Nephron (organoid): ENCODE measurements at regions not wholly inside any gene's neighbourhood (a gene's known extent, or its start where the extent isn't known, plus 50 kb on each side); places are given as distances from the start of the nearest gene placed in this dataset.

ENCODE experiments used
- H3K27ac Mint-ChIP-seq, 3 experiments: 2 replicates each; pipeline ENCODE4 v1.8.0; 2020; ENCODE audit warnings: mixed read lengths in 3 of 3, mild to moderate bottlenecking in 2 of 3, moderate library complexity in 1 of 3
- H3K27me3 Mint-ChIP-seq: 2 replicates; pipeline ENCODE4 v1.8.0; 2021; ENCODE audit warnings: low read depth, mild to moderate bottlenecking, moderate library complexity, mixed read lengths
- H3K36me3 Mint-ChIP-seq: 2 replicates; pipeline ENCODE4 v1.8.0; 2020; ENCODE audit warnings: low read depth, mixed read lengths
- H3K4me1 Mint-ChIP-seq: 2 replicates; pipeline ENCODE4 v1.8.0; 2020; ENCODE audit warnings: mixed read lengths
- H3K4me3 Mint-ChIP-seq, 3 experiments: 2 replicates each; pipeline ENCODE4 v1.8.0; 2020; ENCODE audit warnings: mild to moderate bottlenecking in 3 of 3, mixed read lengths in 3 of 3, moderate library complexity in 2 of 3
- H3K9me3 Mint-ChIP-seq: 2 replicates; pipeline ENCODE4 v1.8.0; 2020; ENCODE audit warnings: mixed read lengths
- CTCF ChIP-seq, 3 experiments: fragments of 200-600 bp; sonication (generic); IDR thresholded peaks; one replicate each; pipeline ENCODE4 v1.5.0; 2021; ENCODE audit warnings: antibody characterized with exemption in 3 of 3; ENCODE audit not compliant: unreplicated experiment in 3 of 3

- Mint-ChIP-seq H3K4me1 (no peaks in the 10 kb centered on the region), H3K9me3 (peaks cover 2% of the 10 kb centered on the region), H3K36me3 (no peaks in the 10 kb centered on the region), H3K4me3 (no peak overlapping the region), H3K27me3 (no peaks in the 10 kb centered on the region), H3K27ac (no peak overlapping the region)
- TF ChIP-seq CTCF (IDR thresholded peaks at IDR 0.05; ENCODE audit: unreplicated experiment in 3 of 3), result no peak
These were observed 128.0 kb downstream of the TENT5A start for GRCh38 chr6:81624453-81624852.

- Mint-ChIP-seq H3K9me3 (no peaks in the 10 kb centered on the region), H3K27ac (no peak overlapping the region), H3K4me1 (no peaks in the 10 kb centered on the region), H3K27me3 (no peaks in the 10 kb centered on the region), H3K36me3 (no peaks in the 10 kb centered on the region), H3K4me3 (no peak overlapping the region)
- no peak for TF ChIP-seq CTCF (IDR thresholded peaks at IDR 0.05; ENCODE audit: unreplicated experiment in 3 of 3)
These were observed 129.2 kb downstream of the TENT5A start for GRCh38 chr6:81623106-81623759.

- no peak for TF ChIP-seq CTCF (IDR thresholded peaks at IDR 0.05; ENCODE audit: unreplicated experiment in 3 of 3)
- Mint-ChIP-seq H3K9me3 (no peaks in the 10 kb centered on the region), H3K4me1 (no peaks in the 10 kb centered on the region), H3K36me3 (no peaks in the 10 kb centered on the region), H3K4me3 (no peak overlapping the region), H3K27me3 (no peaks in the 10 kb centered on the region), H3K27ac (no peak overlapping the region)
These were observed 130.6 kb downstream of the TENT5A start for GRCh38 chr6:81621816-81622395.

GRCh38 chr6:81614292-81614691 lies 138.2 kb downstream of the TENT5A start:
- Mint-ChIP-seq H3K4me1 (no peaks in the 10 kb centered on the region), H3K4me3 (no peak overlapping the region), H3K27ac (peak overlapping the region in 1 of 3 experiments; percentile 6), H3K9me3 (no peaks in the 10 kb centered on the region), H3K36me3 (no peaks in the 10 kb centered on the region), H3K27me3 (no peaks in the 10 kb centered on the region)
- no peak for TF ChIP-seq CTCF (IDR thresholded peaks at IDR 0.05; ENCODE audit: unreplicated experiment in 3 of 3)

DNA sequence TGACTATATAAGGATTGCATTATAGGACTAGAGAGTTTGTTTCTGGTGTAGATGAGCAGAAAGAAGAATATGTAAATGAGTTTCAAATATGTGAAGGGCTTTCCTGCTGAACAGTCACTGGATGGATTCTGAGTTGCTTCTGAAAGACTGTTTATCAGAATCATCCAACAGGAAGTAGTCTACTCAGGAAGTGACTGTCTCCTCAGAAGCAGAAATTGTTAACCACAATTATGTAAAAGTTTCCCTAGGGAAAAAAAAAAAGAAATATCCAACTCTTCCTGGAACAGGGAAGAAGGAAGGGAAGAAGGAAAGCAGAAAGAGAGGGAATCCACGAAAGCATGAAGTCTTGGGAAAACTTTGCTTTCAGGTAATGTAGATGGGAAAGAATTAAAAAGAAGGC lies 138.9 kb downstream of the TENT5A start:
- no peaks in the 10 kb centered on the region for H3K36me3 Mint-ChIP-seq
- H3K4me3 Mint-ChIP-seq, result no peak overlapping the region
- H3K9me3 Mint-ChIP-seq, result no peaks in the 10 kb centered on the region
- H3K27me3 Mint-ChIP-seq, result no peaks in the 10 kb centered on the region
- peak overlapping the region in 1 of 3 experiments; percentile 50 for H3K27ac Mint-ChIP-seq
- no peaks in the 10 kb centered on the region for H3K4me1 Mint-ChIP-seq
- TF ChIP-seq CTCF (IDR thresholded peaks at IDR 0.05; ENCODE audit: unreplicated experiment in 3 of 3), result no peak

GRCh38 chr6:81612136-81612535 lies 140.3 kb downstream of the TENT5A start:
- H3K36me3 Mint-ChIP-seq, result no peaks in the 10 kb centered on the region
- H3K27me3 Mint-ChIP-seq, result no peaks in the 10 kb centered on the region
- H3K4me1 Mint-ChIP-seq, result no peaks in the 10 kb centered on the region
- H3K27ac Mint-ChIP-seq, result no peak overlapping the region
- no peak overlapping the region for H3K4me3 Mint-ChIP-seq
- TF ChIP-seq CTCF (IDR thresholded peaks at IDR 0.05; ENCODE audit: unreplicated experiment in 3 of 3), result no peak
- no peaks in the 10 kb centered on the region for H3K9me3 Mint-ChIP-seq
